GM12878 (cell line): ENCODE measurements at regions not wholly inside any gene's neighbourhood (a gene's known extent, or its start where the extent isn't known, plus 50 kb on each side); places are given as distances from the start of the nearest gene placed in this dataset.

Experiments used
- ATAC-seq: fragments of 200-7000 bp; cut with Tn5 transposase; 3 replicates; pipeline ENCODE4 v1.9.1; 2020; ENCODE audit warnings: mild to moderate bottlenecking, moderate library complexity
- BruUV-seq: library from RNA; stranded (reverse); fragments of 400-500 nt; replicated peaks from 2 replicates; lab custom pipeline; 2021; lab: Mats Ljungman, UMichigan
- CTCF ChIA-PET: fragments of 300-600 bp; sonication (Branson Sonifier 250); formaldehyde crosslinking; extraction: SDS; loops from one replicate; lab custom pipeline; 2021; ENCODE audit warnings: inconsistent platforms; lab: Yijun Ruan, JAX
- POLR2A ChIA-PET: fragments of 350-600 bp; formaldehyde crosslinking; extraction: SDS; loops from one replicate; lab custom pipeline; 2021; ENCODE audit warnings: inconsistent platforms; lab: Charles Lee
- RAD21 ChIA-PET: fragments of 300-600 bp; sonication (Branson Sonifier 250); formaldehyde crosslinking; loops from one replicate; lab custom pipeline; 2023; ENCODE audit warnings: antibody characterized with exemption; ENCODE audit not compliant: unreplicated experiment; lab: Charles Lee
- SMC1A ChIA-PET: fragments of 300-600 bp; sonication (Branson Sonifier 250); formaldehyde crosslinking; loops from one replicate; lab custom pipeline; 2023; ENCODE audit not compliant: unreplicated experiment, uncharacterized antibody; lab: Charles Lee
- DNase-seq: peaks from one replicate; pipeline ENCODE4 v3.0.0-alpha.2; 2011; ENCODE audit warnings: low read depth, low spot score
- FAIRE-seq: peaks from 3 replicates; lab custom pipeline; 2011; peaks lifted over from hg19 to GRCh38; lab: Jason Lieb, UNC
- H2AFZ ChIP-seq: 2 replicates; pipeline ENCODE4 v1.6.0; 2011; ENCODE audit warnings: low read depth, low read length, control low read depth; ENCODE audit not compliant: control insufficient read depth
- H3K27ac ChIP-seq: 2 replicates; pipeline ENCODE4 v1.5.1; 2011; ENCODE audit warnings: control low read depth; ENCODE audit not compliant: control insufficient read depth, insufficient read depth
- H3K27me3 ChIP-seq, 2 experiments: replicated peaks in 1 of 2; 2 replicates each; pipeline versions ENCODE4 v1.6.0 to v1.6.1; 2011; ENCODE audit warnings: low read length in 1 of 2; ENCODE audit not compliant: control insufficient read depth in 2 of 2, insufficient read depth in 2 of 2
- H3K36me3 ChIP-seq, 2 experiments: 2 replicates each; pipeline ENCODE4 v1.5.1; 2011; ENCODE audit warnings: low read length in 1 of 2; ENCODE audit not compliant: control insufficient read depth in 2 of 2, insufficient read depth in 2 of 2
- H3K4me1 ChIP-seq: 2 replicates; pipeline ENCODE4 v1.6.1; 2011; ENCODE audit warnings: mild to moderate bottlenecking, low read length, moderate library complexity, mixed read lengths; ENCODE audit not compliant: control insufficient read depth, insufficient read depth
- H3K4me2 ChIP-seq: 2 replicates; pipeline ENCODE4 v1.6.0; 2011; ENCODE audit warnings: control low read depth; ENCODE audit not compliant: control insufficient read depth, insufficient read depth
- H3K4me3 ChIP-seq: fragments of 200-600 bp; sonication (generic); 2 replicates; pipeline ENCODE4 v1.5.1; 2016
- H3K79me2 ChIP-seq: 2 replicates; pipeline ENCODE4 v1.6.0; 2011; ENCODE audit warnings: low read length; ENCODE audit not compliant: control insufficient read depth, insufficient read depth
- H3K9ac ChIP-seq: 2 replicates; pipeline ENCODE4 v1.8.0; 2011; ENCODE audit warnings: low read length, control low read depth, mixed read lengths; ENCODE audit not compliant: control insufficient read depth, insufficient read depth
- H3K9me3 ChIP-seq: replicated peaks from 3 replicates; pipeline ENCODE4 v1.5.1; 2011; ENCODE audit warnings: mild to moderate bottlenecking, low read length; ENCODE audit not compliant: control insufficient read depth, insufficient read depth
- H4K20me1 ChIP-seq: 2 replicates; pipeline ENCODE4 v1.6.0; 2011; ENCODE audit not compliant: control insufficient read depth, insufficient read depth
- BHLHE40 ChIP-seq, 2 experiments: fragments of 450-650 bp in 1 of 2; IDR thresholded peaks; 2 replicates each; pipeline ENCODE4 v1.6.1; 2011 to 2017; ENCODE audit warnings: low read depth in 2 of 2, borderline replicate concordance in 1 of 2, improper control_type of control experiment in 1 of 2, low read length in 1 of 2, mild to moderate bottlenecking in 1 of 2
- DPF2 ChIP-seq: fragments of 450-650 bp; IDR thresholded peaks from 2 replicates; pipeline ENCODE4 v1.6.1; 2017; ENCODE audit warnings: mild to moderate bottlenecking
- EGR1 ChIP-seq, 2 experiments: IDR thresholded peaks; 1 replicate in 1 of 2; 2 replicates in 1 of 2; pipeline ENCODE4 v1.6.1; 2011 to 2012; ENCODE audit warnings: low read depth in 2 of 2, low read length in 2 of 2, borderline replicate concordance in 1 of 2, mild to moderate bottlenecking in 1 of 2, moderate library complexity in 1 of 2
- JUNB ChIP-seq: IDR thresholded peaks from 2 replicates; pipeline ENCODE4 v1.6.1; 2016; ENCODE audit warnings: antibody characterized with exemption, mild to moderate bottlenecking
- KAT2A ChIP-seq: conservative IDR thresholded peaks from 2 replicates; pipeline ENCODE4 v1.6.1; 2011; ENCODE audit warnings: low read depth, low read length; ENCODE audit not compliant: control insufficient read depth
- PBX3 ChIP-seq: IDR thresholded peaks from 2 replicates; pipeline ENCODE4 v1.6.1; 2011; ENCODE audit warnings: mild to moderate bottlenecking, low read depth, low read length, moderate library complexity; ENCODE audit not compliant: insufficient replicate concordance
- YBX1 ChIP-seq: fragments of 450-650 bp; IDR thresholded peaks from 2 replicates; pipeline ENCODE4 v1.6.1; 2016; ENCODE audit warnings: antibody characterized with exemption
- YY1 ChIP-seq: IDR thresholded peaks from 2 replicates; pipeline ENCODE4 v1.6.1; 2011; ENCODE audit warnings: low read depth, mild to moderate bottlenecking, low read length
- ZNF274 ChIP-seq: IDR thresholded peaks from one replicate; pipeline ENCODE4 v1.8.0; 2011; ENCODE audit not compliant: insufficient read length, insufficient read depth
- ZNF384 ChIP-seq: IDR thresholded peaks from 2 replicates; pipeline ENCODE4 v1.6.1; 2012; ENCODE audit warnings: low read depth, mild to moderate bottlenecking, low read length, improper control_type of control experiment, borderline replicate concordance
- ZZZ3 ChIP-seq: IDR thresholded peaks from 2 replicates; pipeline ENCODE4 v1.6.1; 2011; ENCODE audit warnings: low read depth; ENCODE audit not compliant: control insufficient read depth, insufficient read length
- WGBS: methylation state at CpG from one replicate; pipeline ENCODE4 v1.1.6; 2016; ENCODE audit warnings: low lambda C conversion rate; ENCODE audit not compliant: insufficient replicate concordance, insufficient coverage; ENCODE audit errors: missing lambda C conversion rate; 5-methylcytosine and 5-hydroxymethylcytosine counted together
- in situ Hi-C: fragments of 300-500 bp; cut with MboI; formaldehyde crosslinking; loops from 9 replicates; pipeline ENCODE4 v1.14.3; 2018; ENCODE audit warnings: mixed read lengths
- intact Hi-C: fragments of 100-400 bp; cut with micrococcal nuclease; formaldehyde crosslinking; loops from one replicate; pipeline ENCODE4 v1.14.2; 2022; ENCODE audit not compliant: unreplicated experiment

GRCh38 chr3:177931346-177931745, 604.9 kb upstream of the KCNMB2 start:
- WGBS = 17% methylated on average over 2 of the region's 2 CpGs
- H3K4me3 ChIP-seq = no peak overlapping the region
- ATAC-seq = no peak
- POLR2A ChIA-PET = no interaction called here
- FAIRE-seq = no peak
- SMC1A ChIA-PET = no interaction called here
- H3K4me2 ChIP-seq = no peak overlapping the region
- TF ChIP-seq ZNF274 (no peak), DPF2 (no peak), KAT2A (no peak), ZZZ3 (no peak), YBX1 (no peak), EGR1 (IDR thresholded peaks at IDR 0.05; ENCODE audit: borderline replicate concordance in 1 of 2, low read depth in 2 of 2, low read length in 2 of 2) (no peak), BHLHE40 (IDR thresholded peaks at IDR 0.05; ENCODE audit: borderline replicate concordance in 1 of 2, low read depth in 2 of 2, low read length in 1 of 2) (no peak), PBX3 (no peak), JUNB (no peak), YY1 (no peak), ZNF384 (no peak)
- H3K9me3 ChIP-seq = no peaks in the 10 kb centered on the region
- no peak overlapping the region for H3K9ac ChIP-seq
- no peaks in the 10 kb centered on the region for H4K20me1 ChIP-seq
- intact Hi-C loops (no loop called here), in situ Hi-C loops (no loop called here)
- H3K4me1 ChIP-seq = no peaks in the 10 kb centered on the region
- DNase-seq = no peak
- no peaks in the 10 kb centered on the region for H3K27me3 ChIP-seq
- no peaks in the 10 kb centered on the region for H3K79me2 ChIP-seq
- RAD21 ChIA-PET = no interaction called here
- CTCF ChIA-PET = no interaction called here
- no peaks in the 10 kb centered on the region for H3K36me3 ChIP-seq
- no peak overlapping the region for H3K27ac ChIP-seq
- no peak overlapping the region for H2AFZ ChIP-seq
- BruUV-seq = no TSS peak
